Tibial nerve (tissue), 4 donors: ENCODE measurements at regions not wholly inside any gene's neighbourhood (a gene's known extent, or its start where the extent isn't known, plus 50 kb on each side); places are given as distances from the start of the nearest gene placed in this dataset.

Source experiments
- DNase-seq, 2 donors: peaks; one replicate each; pipeline ENCODE4 v3.0.0-alpha.2; 2019; ENCODE audit warnings: low spot score in 2 of 2
- H3K27ac ChIP-seq, 4 donors: fragments of 200-600 bp; sonication (generic) in 3 of 4; one replicate each; pipeline ENCODE4 v1.5.1; 2017 to 2019; ENCODE audit warnings: mild to moderate bottlenecking in 1 of 4
- H3K27me3 ChIP-seq, 2 donors: fragments of 200-600 bp; sonication (generic) in 1 of 2; one replicate each; pipeline versions ENCODE4 v1.5.1 to v1.6.0; 2017 to 2019
- H3K36me3 ChIP-seq, 3 donors: fragments of 200-600 bp; sonication (generic); one replicate each; pipeline ENCODE4 v1.5.1; 2018 to 2019
- H3K4me1 ChIP-seq, 4 donors: fragments of 200-600 bp; sonication (generic) in 3 of 4; one replicate each; pipeline ENCODE4 v1.5.1; 2017 to 2019
- H3K4me3 ChIP-seq, 4 donors: fragments of 200-600 bp; sonication (generic) in 3 of 4; one replicate each; pipeline ENCODE4 v1.5.1; 2017 to 2019; ENCODE audit warnings: mild to moderate bottlenecking in 1 of 4, moderate library complexity in 1 of 4
- H3K9me3 ChIP-seq, 4 donors: fragments of 200-600 bp; sonication (generic) in 3 of 4; one replicate each; pipeline ENCODE4 v1.5.1; 2017 to 2019
- CTCF ChIP-seq, 5 experiments: fragments of 200-600 bp in 3 of 5; fragments of 450-650 bp in 2 of 5; sonication (generic) in 3 of 5; IDR thresholded peaks; one replicate each; pipeline ENCODE4 v1.5.1; 2016 to 2019; ENCODE audit warnings: antibody characterized with exemption in 5 of 5, mild to moderate bottlenecking in 3 of 5, moderate library complexity in 2 of 5
- EP300 ChIP-seq, 2 donors: sonication (generic); formaldehyde crosslinking; IDR thresholded peaks; one replicate each; pipeline ENCODE4 v1.6.1; 2017; ENCODE audit warnings: antibody characterized with exemption in 2 of 2, mild to moderate bottlenecking in 1 of 2
- POLR2A ChIP-seq, 2 donors: fragments of 450-650 bp; IDR thresholded peaks; one replicate each; pipeline ENCODE4 v1.6.1; 2017; ENCODE audit warnings: antibody characterized with exemption in 2 of 2, mild to moderate bottlenecking in 2 of 2, moderate library complexity in 2 of 2
- WGBS, 2 donors: methylation state at CpG; one replicate each; pipeline ENCODE4 v1.1.5; 2018; 5-methylcytosine and 5-hydroxymethylcytosine counted together

- Histone ChIP-seq H3K27ac (no peak overlapping the region), H3K27me3 (no peaks in the 10 kb centered on the region), H3K4me1 (no peaks in the 10 kb centered on the region), H3K9me3 (no peaks in the 10 kb centered on the region), H3K4me3 (no peak overlapping the region), H3K36me3 (no peaks in the 10 kb centered on the region)
- TF ChIP-seq CTCF (IDR thresholded peaks at IDR 0.05) (no peak), POLR2A (IDR thresholded peaks at IDR 0.05) (no peak), EP300 (IDR thresholded peaks at IDR 0.05) (no peak)
- DNase-seq = no peak
- WGBS, 2 donors = 87 to 92% methylated on average over 5 of the region's 5 CpGs
These were observed 55.5 kb downstream of the PRR15 start for GRCh38 chr7:29619111-29619510.

- H3K36me3 ChIP-seq = no peaks in the 10 kb centered on the region
- H3K27me3 ChIP-seq = no peaks in the 10 kb centered on the region
- no peak overlapping the region for H3K4me3 ChIP-seq
- no peaks in the 10 kb centered on the region for H3K4me1 ChIP-seq
- H3K27ac ChIP-seq = no peak overlapping the region
- 68% methylated on average over 6 of the region's 6 CpGs for WGBS, 2 donors
- no peak for TF ChIP-seq CTCF (IDR thresholded peaks at IDR 0.05)
- no peak for TF ChIP-seq POLR2A (IDR thresholded peaks at IDR 0.05)
- TF ChIP-seq EP300 (IDR thresholded peaks at IDR 0.05) = no peak
- DNase-seq = no peak
- H3K9me3 ChIP-seq = no peaks in the 10 kb centered on the region
These were observed 56.4 kb downstream of the PRR15 start for GRCh38 chr7:29619848-29620555.

- no peaks in the 10 kb centered on the region for H3K27me3 ChIP-seq
- no peaks in the 10 kb centered on the region for H3K36me3 ChIP-seq
- no peak overlapping the region for H3K4me3 ChIP-seq
- no peaks in the 10 kb centered on the region for H3K4me1 ChIP-seq
- DNase-seq = no peak
- no peak for TF ChIP-seq POLR2A (IDR thresholded peaks at IDR 0.05)
- TF ChIP-seq EP300 (IDR thresholded peaks at IDR 0.05) = no peak
- no peak for TF ChIP-seq CTCF (IDR thresholded peaks at IDR 0.05)
- H3K27ac ChIP-seq = no peak overlapping the region
- WGBS, 2 donors = 64 to 67% methylated on average over 2 of the region's 2 CpGs
- no peaks in the 10 kb centered on the region for H3K9me3 ChIP-seq
These were observed 56.9 kb downstream of the PRR15 start for GRCh38 chr7:29620556-29620930.

GRCh38 chr7:29622335-29623265 lies 59.0 kb downstream of the PRR15 start:
- WGBS, 2 donors = 76 to 77% methylated on average over 13 of the region's 13 CpGs
- H3K36me3 ChIP-seq = no peaks in the 10 kb centered on the region

More at GRCh38 chr7:29622335-29623265, 59.0 kb downstream of the PRR15 start:
- Histone ChIP-seq H3K4me1 (no peaks in the 10 kb centered on the region), H3K9me3 (no peaks in the 10 kb centered on the region), H3K27me3 (no peaks in the 10 kb centered on the region), H3K27ac (no peak overlapping the region), H3K4me3 (no peak overlapping the region)
- no peak for DNase-seq
- TF ChIP-seq CTCF (IDR thresholded peaks at IDR 0.05) = no peak
- TF ChIP-seq POLR2A (IDR thresholded peaks at IDR 0.05) = no peak
- no peak for TF ChIP-seq EP300 (IDR thresholded peaks at IDR 0.05)
